Smooth muscle cell (in vitro differentiated cells): ENCODE measurements at regions not wholly inside any gene's neighbourhood (a gene's known extent, or its start where the extent isn't known, plus 50 kb on each side); places are given as distances from the start of the nearest gene placed in this dataset.

Experiments
- DNase-seq: peaks from one replicate; lab custom pipeline; 2025; ENCODE audit not compliant: unreplicated experiment; lab: John Stamatoyannopoulos, UW
- H2AFZ ChIP-seq: fragments of 200-600 bp; sonication (generic); 2 replicates; pipeline ENCODE4 v1.6.0; 2016; ENCODE audit warnings: antibody characterized with exemption, low read depth, mild to moderate bottlenecking
- H3F3A ChIP-seq: fragments of 200-600 bp; sonication (generic); 2 replicates; pipeline ENCODE4 v1.6.0; 2017; ENCODE audit warnings: antibody characterized with exemption, low read depth
- H3K27ac ChIP-seq: fragments of 200-600 bp; sonication (generic); 2 replicates; pipeline ENCODE4 v1.5.1; 2016; ENCODE audit warnings: low read depth, mild to moderate bottlenecking
- H3K27me3 ChIP-seq: fragments of 200-600 bp; sonication (generic); 2 replicates; pipeline ENCODE4 v1.6.1; 2016; ENCODE audit warnings: low read depth, mild to moderate bottlenecking
- H3K36me3 ChIP-seq: fragments of 200-600 bp; sonication (generic); 2 replicates; pipeline ENCODE4 v1.5.1; 2016; ENCODE audit warnings: low read depth
- H3K4me1 ChIP-seq: fragments of 200-600 bp; sonication (generic); 2 replicates; pipeline ENCODE4 v1.5.1; 2016; ENCODE audit warnings: low read depth
- H3K4me2 ChIP-seq: fragments of 200-600 bp; sonication (generic); 2 replicates; pipeline ENCODE4 v1.6.0; 2016; ENCODE audit warnings: mild to moderate bottlenecking
- H3K4me3 ChIP-seq: fragments of 200-600 bp; sonication (generic); 2 replicates; pipeline ENCODE4 v1.5.1; 2016; ENCODE audit warnings: mild to moderate bottlenecking
- H3K79me2 ChIP-seq: fragments of 200-600 bp; sonication (generic); 2 replicates; pipeline ENCODE4 v1.6.0; 2016; ENCODE audit warnings: low read depth, mild to moderate bottlenecking
- H3K9ac ChIP-seq: fragments of 200-600 bp; sonication (generic); 2 replicates; pipeline ENCODE4 v1.6.0; 2016; ENCODE audit warnings: low read depth
- H3K9me3 ChIP-seq: fragments of 200-600 bp; sonication (generic); replicated peaks from 2 replicates; pipeline ENCODE4 v1.5.1; 2016; ENCODE audit warnings: low read depth
- H4K20me1 ChIP-seq: fragments of 200-600 bp; sonication (generic); 2 replicates; pipeline ENCODE4 v1.6.0; 2016; ENCODE audit warnings: low read depth
- CTCF ChIP-seq: fragments of 200-600 bp; sonication (generic); IDR thresholded peaks from 2 replicates; pipeline ENCODE4 v1.5.1; 2017; ENCODE audit warnings: borderline replicate concordance, mild to moderate bottlenecking, antibody characterized with exemption; ENCODE audit not compliant: insufficient read depth, poor library complexity, severe bottlenecking
- WGBS: methylation state at CpG from one replicate; pipeline ENCODE4 v1.1.7; 2016; ENCODE audit warnings: low lambda C conversion rate; 5-methylcytosine and 5-hydroxymethylcytosine counted together

GRCh38 chr9:135032868-135033460, 54.5 kb upstream of the OLFM1 start:
- DNase-seq = no peak
- H3K27ac ChIP-seq = no peak overlapping the region
- no peaks in the 10 kb centered on the region for H3K4me1 ChIP-seq
- no peak overlapping the region for H2AFZ ChIP-seq
- H3F3A ChIP-seq = no peaks in the 10 kb centered on the region
- no peak for TF ChIP-seq CTCF
- no peaks in the 10 kb centered on the region for H3K27me3 ChIP-seq
- H3K9ac ChIP-seq = no peak overlapping the region
- no peaks in the 10 kb centered on the region for H3K9me3 ChIP-seq
- no peaks in the 10 kb centered on the region for H3K36me3 ChIP-seq
- WGBS = 94% methylated on average over 22 of the region's 22 CpGs
- no peak overlapping the region for H3K4me3 ChIP-seq
- no peak overlapping the region for H3K4me2 ChIP-seq
- H3K79me2 ChIP-seq = no peaks in the 10 kb centered on the region
- H4K20me1 ChIP-seq = no peaks in the 10 kb centered on the region

GRCh38 chr9:135033487-135033886, 54.0 kb upstream of the OLFM1 start:
- TF ChIP-seq CTCF = no peak
- Histone ChIP-seq H2AFZ (no peak overlapping the region), H3K4me3 (no peak overlapping the region), H3K4me1 (no peaks in the 10 kb centered on the region), H3K79me2 (no peaks in the 10 kb centered on the region), H3K9me3 (no peaks in the 10 kb centered on the region), H4K20me1 (no peaks in the 10 kb centered on the region), H3K9ac (no peak overlapping the region), H3K27ac (no peak overlapping the region), H3K27me3 (no peaks in the 10 kb centered on the region), H3K4me2 (no peak overlapping the region), H3K36me3 (no peaks in the 10 kb centered on the region), H3F3A (no peaks in the 10 kb centered on the region)
- 88% methylated on average over 7 of the region's 7 CpGs for WGBS
- DNase-seq = no peak

GRCh38 chr9:135034106-135034505, 53.4 kb upstream of the OLFM1 start:
- no peak overlapping the region for H3K9ac ChIP-seq
- H3K36me3 ChIP-seq = no peaks in the 10 kb centered on the region
- H3F3A ChIP-seq = no peaks in the 10 kb centered on the region
- H2AFZ ChIP-seq = no peak overlapping the region
- no peak for TF ChIP-seq CTCF
- H3K79me2 ChIP-seq = no peaks in the 10 kb centered on the region
- H3K4me2 ChIP-seq = no peak overlapping the region
- no peaks in the 10 kb centered on the region for H4K20me1 ChIP-seq
- H3K27me3 ChIP-seq = no peaks in the 10 kb centered on the region
- 86% methylated on average over 7 of the region's 17 CpGs for WGBS
- no peak overlapping the region for H3K27ac ChIP-seq
- no peak overlapping the region for H3K4me3 ChIP-seq
- no peak for DNase-seq
- H3K9me3 ChIP-seq = no peaks in the 10 kb centered on the region
- no peaks in the 10 kb centered on the region for H3K4me1 ChIP-seq
